Body of pancreas (tissue), 4 donors: ENCODE measurements at regions not wholly inside any gene's neighbourhood (a gene's known extent, or its start where the extent isn't known, plus 50 kb on each side); places are given as distances from the start of the nearest gene placed in this dataset. TPM values are rescaled to one million over a fixed set of nuclear protein-coding genes. Genes with fewer than 3 reads are reported as not detected.

Experiments
- ATAC-seq: fragments of 150-250 bp; one replicate; pipeline ENCODE4 v1.9.1; 2016
- DNase-seq, 4 donors: peaks; one replicate each; pipeline ENCODE4 v3.0.0-alpha.2; 2019
- H3K27ac ChIP-seq, 4 donors: fragments of 200-600 bp; sonication (generic); 1 replicate in 3 of 4; 2 replicates in 1 of 4; pipeline versions ENCODE4 v1.5.1 to v1.6.1; 2016 to 2019; ENCODE audit warnings: mild to moderate bottlenecking in 1 of 4, mixed read lengths in 1 of 4, moderate library complexity in 1 of 4
- H3K27me3 ChIP-seq, 2 donors: fragments of 200-600 bp; sonication (generic); one replicate each; pipeline ENCODE4 v1.6.0; 2016; ENCODE audit warnings: mild to moderate bottlenecking in 1 of 2
- H3K36me3 ChIP-seq, 2 donors: fragments of 200-600 bp; sonication (generic); replicated peaks in 1 of 2; 2 replicates each; pipeline ENCODE4 v1.5.1; 2016; ENCODE audit warnings: low read depth in 2 of 2; ENCODE audit not compliant: insufficient read depth in 1 of 2
- H3K4me1 ChIP-seq: fragments of 200-600 bp; sonication (generic); one replicate; pipeline ENCODE4 v1.6.0; 2016
- H3K4me3 ChIP-seq, 2 donors: fragments of 200-600 bp; sonication (generic); 1 replicate in 1 of 2; 2 replicates in 1 of 2; pipeline ENCODE4 v1.5.1; 2016 to 2019
- H3K9me3 ChIP-seq, 3 donors: fragments of 200-600 bp; sonication (generic); 1 replicate in 2 of 3; 2 replicates in 1 of 3; pipeline ENCODE4 v1.5.1; 2016
- CTCF ChIP-seq, 7 experiments: fragments of 450-650 bp in 4 of 7; fragments of 200-600 bp in 3 of 7; sonication (generic) in 3 of 7; IDR thresholded peaks; one replicate each; pipeline ENCODE4 v1.5.1; 2016 to 2019; ENCODE audit warnings: antibody characterized with exemption in 7 of 7
- POLR2A ChIP-seq, 3 donors: fragments of 450-650 bp; IDR thresholded peaks; one replicate each; pipeline ENCODE4 v1.6.1; 2016; ENCODE audit warnings: antibody characterized with exemption in 3 of 3, mild to moderate bottlenecking in 2 of 3
- WGBS, 2 donors: methylation state at CpG; one replicate each; pipeline ENCODE4 v1.1.5; 2017; 5-methylcytosine and 5-hydroxymethylcytosine counted together
- intact Hi-C: fragments of 100-400 bp; cut with DNase I; formaldehyde crosslinking; loops from one replicate; pipeline ENCODE4 v1.15.1; 2023
- small RNA-seq: library from RNA; depleted of rRNA; stranded (forward); fragments of <200 nt; gene quantifications from one replicate; pipeline ENCODE3, GENCODE V24; 2016

GRCh38 chr9:99753436-99753835, 68.2 kb upstream of the NR4A3 start:
- no peaks in the 10 kb centered on the region for H3K9me3 ChIP-seq
- TF ChIP-seq CTCF (IDR thresholded peaks at IDR 0.05) (no peak), POLR2A (IDR thresholded peaks at IDR 0.05) (no peak)
- WGBS, 2 donors: 91% methylated on average over 1 of the region's 1 CpG

GRCh38 chr9:99760421-99760820, 61.3 kb upstream of the NR4A3 start:
- intact Hi-C loops: no loop called here
- ATAC-seq (no peak), DNase-seq (no peak)
- Histone ChIP-seq H3K4me1 (no peaks in the 10 kb centered on the region), H3K4me3 (no peak overlapping the region), H3K27ac (no peak overlapping the region), H3K27me3 (no peaks in the 10 kb centered on the region), H3K9me3 (no peaks in the 10 kb centered on the region), H3K36me3 (no peaks in the 10 kb centered on the region)
- TF ChIP-seq CTCF (IDR thresholded peaks at IDR 0.05) (no peak), POLR2A (IDR thresholded peaks at IDR 0.05) (no peak)

More at GRCh38 chr9:99753436-99753835, 68.2 kb upstream of the NR4A3 start:
- no peak for DNase-seq
- no peaks in the 10 kb centered on the region for H3K27me3 ChIP-seq
- H3K4me1 ChIP-seq: no peaks in the 10 kb centered on the region
- no peak for ATAC-seq
- intact Hi-C loops: no loop called here
- H3K27ac ChIP-seq: no peak overlapping the region
- no peak overlapping the region for H3K4me3 ChIP-seq
- H3K36me3 ChIP-seq: no peaks in the 10 kb centered on the region

- no peaks in the 10 kb centered on the region for H3K9me3 ChIP-seq
- no peak overlapping the region for H3K4me3 ChIP-seq
- no peak for TF ChIP-seq POLR2A (IDR thresholded peaks at IDR 0.05)
- TF ChIP-seq CTCF (IDR thresholded peaks at IDR 0.05): no peak
- intact Hi-C loops: no loop called here
- DNase-seq (no peak), ATAC-seq (no peak)
- H3K36me3 ChIP-seq: no peaks in the 10 kb centered on the region
- H3K4me1 ChIP-seq: no peaks in the 10 kb centered on the region
- no peaks in the 10 kb centered on the region for H3K27me3 ChIP-seq
- no peak overlapping the region for H3K27ac ChIP-seq
- WGBS, 2 donors: 82 to 86% methylated on average over 3 of the region's 3 CpGs
Measured at GRCh38 chr9:99762470-99762869, 59.2 kb upstream of the NR4A3 start.

Small RNA genes lying in the stretch of these regions (small RNA-seq; reads per million reads assigned to genes)
- gene AL137067.1 (not detected), gene AL137067.2 (not detected)
